ENCODE measurements at regions not wholly inside any gene's neighbourhood (a gene's known extent, or its start where the extent isn't known, plus 50 kb on each side); places are given as distances from the start of the nearest gene placed in this dataset.

DNA sequence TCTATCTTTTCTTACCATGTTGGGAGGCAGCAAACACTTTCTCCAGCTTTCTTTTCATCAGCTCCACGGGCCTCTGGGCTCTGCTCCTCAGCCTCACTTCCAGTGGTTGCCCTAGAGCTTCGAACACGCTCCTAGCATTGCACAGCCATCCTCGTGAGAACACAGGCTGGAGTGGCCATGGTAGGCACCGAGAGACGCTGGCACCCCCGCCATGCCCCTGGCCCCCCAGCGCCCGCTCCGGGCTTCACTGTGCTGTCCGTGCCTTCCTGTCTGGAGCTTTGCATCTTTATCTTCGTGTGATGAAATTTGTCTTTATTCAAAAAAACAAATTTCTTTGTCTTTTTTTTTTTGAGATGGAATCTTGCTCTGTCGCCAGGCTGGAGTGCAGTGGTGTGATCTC, 352.2 kb downstream of the TMEM121 start:
- no peak for TF ChIP-seq CTCF (IDR thresholded peaks at IDR 0.05; ENCODE audit: insufficient read depth, low read length)
- no peak for TF ChIP-seq POLR2AphosphoS5 (IDR thresholded peaks at IDR 0.05; ENCODE audit: low read depth)
- no peak for TF ChIP-seq GABPA (IDR thresholded peaks at IDR 0.05; ENCODE audit: low read depth)
- TF ChIP-seq SPI1 (IDR thresholded peaks at IDR 0.05; ENCODE audit: borderline replicate concordance, low read depth), result no peak
- TF ChIP-seq, protein P1, sequence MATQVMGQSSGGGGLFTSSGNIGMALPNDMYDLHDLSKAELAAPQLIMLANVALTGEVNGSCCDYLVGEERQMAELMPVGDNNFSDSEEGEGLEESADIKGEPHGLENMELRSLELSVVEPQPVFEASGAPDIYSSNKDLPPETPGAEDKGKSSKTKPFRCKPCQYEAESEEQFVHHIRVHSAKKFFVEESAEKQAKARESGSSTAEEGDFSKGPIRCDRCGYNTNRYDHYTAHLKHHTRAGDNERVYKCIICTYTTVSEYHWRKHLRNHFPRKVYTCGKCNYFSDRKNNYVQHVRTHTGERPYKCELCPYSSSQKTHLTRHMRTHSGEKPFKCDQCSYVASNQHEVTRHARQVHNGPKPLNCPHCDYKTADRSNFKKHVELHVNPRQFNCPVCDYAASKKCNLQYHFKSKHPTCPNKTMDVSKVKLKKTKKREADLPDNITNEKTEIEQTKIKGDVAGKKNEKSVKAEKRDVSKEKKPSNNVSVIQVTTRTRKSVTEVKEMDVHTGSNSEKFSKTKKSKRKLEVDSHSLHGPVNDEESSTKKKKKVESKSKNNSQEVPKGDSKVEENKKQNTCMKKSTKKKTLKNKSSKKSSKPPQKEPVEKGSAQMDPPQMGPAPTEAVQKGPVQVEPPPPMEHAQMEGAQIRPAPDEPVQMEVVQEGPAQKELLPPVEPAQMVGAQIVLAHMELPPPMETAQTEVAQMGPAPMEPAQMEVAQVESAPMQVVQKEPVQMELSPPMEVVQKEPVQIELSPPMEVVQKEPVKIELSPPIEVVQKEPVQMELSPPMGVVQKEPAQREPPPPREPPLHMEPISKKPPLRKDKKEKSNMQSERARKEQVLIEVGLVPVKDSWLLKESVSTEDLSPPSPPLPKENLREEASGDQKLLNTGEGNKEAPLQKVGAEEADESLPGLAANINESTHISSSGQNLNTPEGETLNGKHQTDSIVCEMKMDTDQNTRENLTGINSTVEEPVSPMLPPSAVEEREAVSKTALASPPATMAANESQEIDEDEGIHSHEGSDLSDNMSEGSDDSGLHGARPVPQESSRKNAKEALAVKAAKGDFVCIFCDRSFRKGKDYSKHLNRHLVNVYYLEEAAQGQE (IDR thresholded peaks at IDR 0.05; ENCODE audit: insufficient replicate concordance, low read depth), result no peak
